IMR-90 (cell line): ENCODE measurements at regions not wholly inside any gene's neighbourhood (a gene's known extent, or its start where the extent isn't known, plus 50 kb on each side); places are given as distances from the start of the nearest gene placed in this dataset.

Experiments used
- ATAC-seq: fragments of 200-7000 bp; cut with Tn5 transposase; 2 replicates; pipeline ENCODE4 v1.9.1; 2020; ENCODE audit warnings: low read depth, mild to moderate bottlenecking, moderate library complexity
- BruUV-seq: library from RNA; stranded (reverse); fragments of 400-500 nt; replicated peaks from 2 replicates; lab custom pipeline; 2021; lab: Mats Ljungman, UMichigan
- CTCF ChIA-PET: fragments of 300-600 bp; formaldehyde crosslinking; extraction: SDS; loops from one replicate; lab custom pipeline; 2021; ENCODE audit warnings: antibody characterized with exemption; lab: Yijun Ruan, JAX
- POLR2A ChIA-PET: fragments of 300-600 bp; sonication (Branson Sonifier 250); formaldehyde crosslinking; loops from one replicate; lab custom pipeline; 2022; ENCODE audit warnings: antibody characterized with exemption; ENCODE audit not compliant: unreplicated experiment; lab: Charles Lee
- DNase-seq: peaks from one replicate; pipeline ENCODE4 v3.0.0; 2013
- H2AFZ ChIP-seq: replicated peaks from 2 replicates; pipeline ENCODE3; 2013; ENCODE audit warnings: low read length, mild to moderate bottlenecking; ENCODE audit not compliant: poor library complexity
- H2AK5ac ChIP-seq: 2 replicates; pipeline ENCODE4 v1.6.1; 2013; ENCODE audit warnings: low read depth, low read length, inconsistent platforms
- H2AK9ac ChIP-seq: replicated peaks from 2 replicates; pipeline ENCODE3; 2013; ENCODE audit warnings: mild to moderate bottlenecking, low read depth, low read length, moderate library complexity; ENCODE audit not compliant: poor library complexity
- H2BK120ac ChIP-seq: 2 replicates; pipeline ENCODE4 v1.6.1; 2013; ENCODE audit warnings: low read depth, low read length, inconsistent platforms
- H2BK15ac ChIP-seq: 3 replicates; pipeline ENCODE4 v1.6.1; 2013; ENCODE audit warnings: low read depth, low read length, inconsistent platforms
- H2BK20ac ChIP-seq: 2 replicates; pipeline ENCODE4 v1.6.1; 2013; ENCODE audit warnings: low read depth, mild to moderate bottlenecking, inconsistent platforms, low read length, moderate library complexity
- H2BK5ac ChIP-seq: 2 replicates; pipeline ENCODE4 v1.6.1; 2013; ENCODE audit warnings: mild to moderate bottlenecking, low read depth, low read length, inconsistent platforms; ENCODE audit not compliant: poor library complexity, severe bottlenecking
- H3K14ac ChIP-seq: replicated peaks from 2 replicates; pipeline ENCODE4 v1.6.1; 2013; ENCODE audit warnings: low read depth, low read length, inconsistent platforms
- H3K18ac ChIP-seq: 2 replicates; pipeline ENCODE4 v1.6.1; 2013; ENCODE audit warnings: low read depth, low read length, control low read depth
- H3K23ac ChIP-seq: 2 replicates; pipeline ENCODE4 v1.6.1; 2013; ENCODE audit warnings: low read depth, low read length, inconsistent platforms
- H3K27ac ChIP-seq: 2 replicates; pipeline ENCODE4 v1.5.1; 2013; ENCODE audit warnings: mild to moderate bottlenecking, control low read depth, low read length; ENCODE audit not compliant: insufficient read depth
- H3K27me3 ChIP-seq: 2 replicates; pipeline ENCODE4 v1.6.1; 2013; ENCODE audit warnings: low read length; ENCODE audit not compliant: control insufficient read depth, insufficient read depth
- H3K36me3 ChIP-seq: 2 replicates; pipeline ENCODE4 v1.6.1; 2013; ENCODE audit warnings: low read length, mixed read lengths; ENCODE audit not compliant: control insufficient read depth, insufficient read depth
- H3K4ac ChIP-seq: 2 replicates; pipeline ENCODE4 v1.6.1; 2013; ENCODE audit warnings: low read depth, low read length, inconsistent platforms
- H3K4me1 ChIP-seq: 2 replicates; pipeline ENCODE4 v1.6.1; 2013; ENCODE audit warnings: low read length, mixed read lengths; ENCODE audit not compliant: control insufficient read depth, insufficient read depth
- H3K4me2 ChIP-seq: 2 replicates; pipeline ENCODE4 v1.6.1; 2013; ENCODE audit warnings: low read depth, mild to moderate bottlenecking, control low read depth, low read length, moderate library complexity
- H3K4me3 ChIP-seq: 2 replicates; pipeline ENCODE4 v1.5.1; 2013; ENCODE audit warnings: low read depth, mild to moderate bottlenecking, control low read depth, low read length, moderate library complexity; ENCODE audit not compliant: insufficient read depth
- H3K56ac ChIP-seq: 2 replicates; pipeline ENCODE4 v1.6.1; 2013; ENCODE audit warnings: low read length, inconsistent platforms; ENCODE audit not compliant: insufficient read depth; ENCODE audit errors: extremely low read depth
- H3K79me1 ChIP-seq, 2 experiments: 2 replicates each; pipeline ENCODE4 v1.6.1; 2013; ENCODE audit warnings: low read length in 2 of 2, inconsistent platforms in 1 of 2, low read depth in 1 of 2
- H3K9ac ChIP-seq: 2 replicates; pipeline ENCODE4 v1.6.1; 2013; ENCODE audit warnings: low read depth, low read length, control low read depth
- H3K9me1 ChIP-seq: 2 replicates; pipeline ENCODE4 v1.6.1; 2013; ENCODE audit warnings: low read length, inconsistent platforms; ENCODE audit not compliant: insufficient read depth
- H3K9me3 ChIP-seq: 2 replicates; pipeline ENCODE4 v1.6.1; 2013; ENCODE audit warnings: low read length; ENCODE audit not compliant: control insufficient read depth, insufficient read depth
- H4K20me1 ChIP-seq: 2 replicates; pipeline ENCODE4 v1.6.1; 2013; ENCODE audit warnings: low read length, inconsistent platforms; ENCODE audit not compliant: insufficient read depth
- H4K5ac ChIP-seq: 2 replicates; pipeline ENCODE4 v1.6.1; 2013; ENCODE audit warnings: mild to moderate bottlenecking, low read depth, low read length, control low read depth
- H4K8ac ChIP-seq, 2 experiments: 2 replicates each; pipeline ENCODE4 v1.6.1; 2013; ENCODE audit warnings: low read depth in 2 of 2, low read length in 2 of 2, control low read depth in 1 of 2, inconsistent platforms in 1 of 2
- H4K91ac ChIP-seq: 2 replicates; pipeline ENCODE4 v1.6.1; 2013; ENCODE audit warnings: low read depth, low read length, inconsistent platforms; ENCODE audit not compliant: insufficient read depth
- BHLHE40 ChIP-seq: fragments of 150-350 bp; IDR thresholded peaks from 2 replicates; pipeline ENCODE4 v1.6.1; 2016; ENCODE audit warnings: mild to moderate bottlenecking, low read depth, low read length
- CEBPB ChIP-seq: IDR thresholded peaks from 2 replicates; pipeline ENCODE4 v1.6.1; 2012; ENCODE audit warnings: low read depth, low read length, improper control_type of control experiment
- CHD1 ChIP-seq: IDR thresholded peaks from 2 replicates; pipeline ENCODE4 v1.6.1; 2012; ENCODE audit warnings: low read depth, low read length, improper control_type of control experiment
- MXI1 ChIP-seq: IDR thresholded peaks from 2 replicates; pipeline ENCODE4 v1.6.1; 2012; ENCODE audit warnings: low read depth, mild to moderate bottlenecking, low read length, moderate library complexity, borderline replicate concordance
- NFE2L2 ChIP-seq: fragments of 150-350 bp; IDR thresholded peaks from 2 replicates; pipeline ENCODE4 v1.6.1; 2016; ENCODE audit warnings: low read depth, mild to moderate bottlenecking, low read length
- RCOR1 ChIP-seq: IDR thresholded peaks from 2 replicates; pipeline ENCODE4 v1.6.1; 2012; ENCODE audit warnings: mild to moderate bottlenecking, low read length, improper control_type of control experiment; ENCODE audit not compliant: insufficient replicate concordance
- SMC3 ChIP-seq: fragments of 150-350 bp; IDR thresholded peaks from 2 replicates; pipeline ENCODE4 v1.6.1; 2016; ENCODE audit warnings: low read depth, mild to moderate bottlenecking, antibody characterized with exemption, low read length, moderate library complexity
- WGBS, 2 experiments: methylation state at CpG; one replicate each; pipeline versions ENCODE4 v1.1.5 to v1.1.7; 2013; ENCODE audit warnings: missing lambda C conversion rate in 2 of 2; ENCODE audit not compliant: insufficient read length in 1 of 2; ENCODE audit errors: extremely low coverage in 2 of 2; 5-methylcytosine and 5-hydroxymethylcytosine counted together
- dilution Hi-C: fragments of 300-500 bp; cut with HindIII; formaldehyde crosslinking; loops from one replicate; pipeline ENCODE4 v1.14.3; 2018; ENCODE audit warnings: low sequenced_read_pairs; ENCODE audit not compliant: unreplicated experiment
- in situ Hi-C: fragments of 300-500 bp; cut with MboI; formaldehyde crosslinking; loops from 3 replicates; pipeline ENCODE4 v1.14.3; 2019; ENCODE audit warnings: low sequenced_read_pairs, inconsistent platforms, mixed read lengths
- intact Hi-C: fragments of 100-400 bp; cut with micrococcal nuclease; formaldehyde crosslinking; loops from 2 replicates; pipeline ENCODE4 v1.10.0; 2022
- TF ChIP-seq, protein P1 (sequence below): fragments of 150-350 bp; IDR thresholded peaks from 2 replicates; pipeline ENCODE4 v1.6.1; 2017; ENCODE audit warnings: mild to moderate bottlenecking, antibody characterized with exemption, low read length, low read depth
- TF ChIP-seq, protein P2 (sequence below): conservative IDR thresholded peaks from 2 replicates; pipeline ENCODE4 v1.5.1; 2012; ENCODE audit warnings: mild to moderate bottlenecking, low read depth, low read length, improper control_type of control experiment

DNA sequence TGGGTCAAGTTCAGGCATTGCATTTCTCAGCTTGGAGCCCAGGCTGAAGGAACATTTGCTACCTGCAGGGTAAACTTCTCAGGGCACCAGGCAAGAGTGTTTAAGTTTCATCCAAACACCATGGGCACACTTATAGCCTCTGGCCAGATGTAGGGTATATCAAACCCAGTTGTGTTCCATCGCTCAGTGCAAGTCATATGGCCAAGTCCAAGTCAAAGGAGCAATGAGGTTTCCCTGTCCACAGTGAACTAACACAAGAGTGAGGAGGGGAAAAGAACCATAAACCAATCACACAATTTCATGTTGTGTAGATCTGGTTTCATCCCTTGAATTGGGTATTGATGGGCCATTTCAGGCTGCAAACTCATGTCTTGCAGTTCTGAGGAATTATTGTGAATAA is 107.2 kb downstream of the SOX11 start:
- Histone ChIP-seq H3K27me3 (no peaks in the 10 kb centered on the region), H3K23ac (no peak overlapping the region), H2BK120ac (no peak overlapping the region), H4K20me1 (no peaks in the 10 kb centered on the region), H2AK9ac (no peak overlapping the region), H3K9me3 (peaks cover 8% of the 10 kb centered on the region; the same call in 1 of the 2 replicates), H3K4me3 (no peak overlapping the region), H3K9me1 (no peaks in the 10 kb centered on the region), H3K18ac (no peak overlapping the region), H3K4me2 (no peak overlapping the region), H3K36me3 (no peaks in the 10 kb centered on the region), H2BK5ac (no peak overlapping the region), H3K4me1 (peaks cover 4% of the 10 kb centered on the region; the same call in 1 of the 2 replicates), H3K27ac (no peak overlapping the region), H2BK20ac (no peak overlapping the region), H4K8ac (no peak overlapping the region), H2AK5ac (no peak overlapping the region), H2BK15ac (no peak overlapping the region), H3K14ac (no peak overlapping the region), H2AFZ (no peak overlapping the region), H3K56ac (no peak overlapping the region), H4K5ac (no peak overlapping the region), H3K4ac (no peak overlapping the region), H3K9ac (no peak overlapping the region), H3K79me1 (no peaks in the 10 kb centered on the region), H4K91ac (no peak overlapping the region)
- intact Hi-C loops, result no loop called here
- CTCF ChIA-PET, result no interaction called here
- WGBS, 2 experiments, result no CpG with 5 or more reads among the region's 1 CpG
- no TSS peak for BruUV-seq
- in situ Hi-C loops, result no loop called here
- DNase-seq, result no peak
- no peak for ATAC-seq
- POLR2A ChIA-PET, result no interaction called here
- dilution Hi-C loops, result no loop called here
- TF ChIP-seq RCOR1 (no peak), CEBPB (no peak), MXI1 (no peak), CHD1 (no peak), SMC3 (no peak), NFE2L2 (no peak), BHLHE40 (no peak)
- TF ChIP-seq, protein P1, sequence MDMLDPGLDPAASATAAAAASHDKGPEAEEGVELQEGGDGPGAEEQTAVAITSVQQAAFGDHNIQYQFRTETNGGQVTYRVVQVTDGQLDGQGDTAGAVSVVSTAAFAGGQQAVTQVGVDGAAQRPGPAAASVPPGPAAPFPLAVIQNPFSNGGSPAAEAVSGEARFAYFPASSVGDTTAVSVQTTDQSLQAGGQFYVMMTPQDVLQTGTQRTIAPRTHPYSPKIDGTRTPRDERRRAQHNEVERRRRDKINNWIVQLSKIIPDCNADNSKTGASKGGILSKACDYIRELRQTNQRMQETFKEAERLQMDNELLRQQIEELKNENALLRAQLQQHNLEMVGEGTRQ, result no peak
- TF ChIP-seq, protein P2, sequence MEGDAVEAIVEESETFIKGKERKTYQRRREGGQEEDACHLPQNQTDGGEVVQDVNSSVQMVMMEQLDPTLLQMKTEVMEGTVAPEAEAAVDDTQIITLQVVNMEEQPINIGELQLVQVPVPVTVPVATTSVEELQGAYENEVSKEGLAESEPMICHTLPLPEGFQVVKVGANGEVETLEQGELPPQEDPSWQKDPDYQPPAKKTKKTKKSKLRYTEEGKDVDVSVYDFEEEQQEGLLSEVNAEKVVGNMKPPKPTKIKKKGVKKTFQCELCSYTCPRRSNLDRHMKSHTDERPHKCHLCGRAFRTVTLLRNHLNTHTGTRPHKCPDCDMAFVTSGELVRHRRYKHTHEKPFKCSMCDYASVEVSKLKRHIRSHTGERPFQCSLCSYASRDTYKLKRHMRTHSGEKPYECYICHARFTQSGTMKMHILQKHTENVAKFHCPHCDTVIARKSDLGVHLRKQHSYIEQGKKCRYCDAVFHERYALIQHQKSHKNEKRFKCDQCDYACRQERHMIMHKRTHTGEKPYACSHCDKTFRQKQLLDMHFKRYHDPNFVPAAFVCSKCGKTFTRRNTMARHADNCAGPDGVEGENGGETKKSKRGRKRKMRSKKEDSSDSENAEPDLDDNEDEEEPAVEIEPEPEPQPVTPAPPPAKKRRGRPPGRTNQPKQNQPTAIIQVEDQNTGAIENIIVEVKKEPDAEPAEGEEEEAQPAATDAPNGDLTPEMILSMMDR, result no peak
